Endothelial cell of umbilical vein (primary cell): ENCODE measurements at regions not wholly inside any gene's neighbourhood (a gene's known extent, or its start where the extent isn't known, plus 50 kb on each side); places are given as distances from the start of the nearest gene placed in this dataset.

ENCODE experiments used
- BruUV-seq: library from RNA; stranded (reverse); fragments of 400-500 nt; replicated peaks from 2 replicates; lab custom pipeline; 2021; lab: Mats Ljungman, UMichigan
- CTCF ChIA-PET: fragments of 300-600, 350-600 bp; sonication (Branson Sonifier 250); formaldehyde crosslinking; loops from one replicate; lab custom pipeline; 2021; ENCODE audit warnings: antibody characterized with exemption, inconsistent platforms; lab: Charles Lee
- POLR2A ChIA-PET: fragments of 300-600, 350-600 bp; sonication (Branson Sonifier 250); formaldehyde crosslinking; loops from one replicate; lab custom pipeline; 2021; ENCODE audit warnings: antibody characterized with exemption, inconsistent platforms; lab: Charles Lee
- DNase-seq: peaks from one replicate; pipeline ENCODE4 v3.0.0-alpha.2; 2011; ENCODE audit warnings: low read depth, low spot score
- FAIRE-seq: peaks from 2 replicates; lab custom pipeline; 2011; peaks lifted over from hg19 to GRCh38; lab: Jason Lieb, UNC
- H2AFZ ChIP-seq: 2 replicates; pipeline ENCODE4 v1.6.0; 2012; ENCODE audit warnings: low read depth, low read length, control low read depth, inconsistent platforms
- H3K27ac ChIP-seq: 2 replicates; pipeline ENCODE4 v1.5.1; 2011; ENCODE audit warnings: low read depth, mild to moderate bottlenecking, control low read depth, low read length, moderate library complexity; ENCODE audit not compliant: insufficient read depth
- H3K27me3 ChIP-seq, 2 experiments: 2 replicates each; pipeline versions ENCODE4 v1.6.0 to v1.6.1; 2011; ENCODE audit warnings: low read length in 2 of 2, mixed read lengths in 1 of 2; ENCODE audit not compliant: control insufficient read depth in 2 of 2, insufficient read depth in 2 of 2
- H3K36me3 ChIP-seq, 2 experiments: 2 replicates in 1 of 2; 3 replicates in 1 of 2; pipeline ENCODE4 v1.5.1; 2011; ENCODE audit warnings: low read length in 2 of 2, mild to moderate bottlenecking in 1 of 2, moderate library complexity in 1 of 2; ENCODE audit not compliant: control insufficient read depth in 2 of 2, insufficient read depth in 2 of 2; ENCODE audit errors: extremely low read depth in 1 of 2
- H3K4me1 ChIP-seq: 3 replicates; pipeline ENCODE4 v1.5.1; 2011; ENCODE audit warnings: mild to moderate bottlenecking, low read length; ENCODE audit not compliant: control insufficient read depth, insufficient read depth; ENCODE audit errors: extremely low read depth
- H3K4me2 ChIP-seq: 2 replicates; pipeline ENCODE4 v1.6.1; 2011; ENCODE audit warnings: low read length, control low read depth, mixed read lengths; ENCODE audit not compliant: insufficient read depth
- H3K4me3 ChIP-seq, 3 experiments: fragments of 200-600 bp in 1 of 3; sonication (generic), shearing (Covaris generic) in 1 of 3; replicated peaks in 1 of 3; 2 replicates each; pipeline ENCODE4 v1.5.1; 2011 to 2016; ENCODE audit warnings: control low read depth in 3 of 3, low read length in 3 of 3, mild to moderate bottlenecking in 2 of 3, inconsistent platforms in 1 of 3, low read depth in 1 of 3, moderate library complexity in 1 of 3; ENCODE audit not compliant: insufficient read depth in 1 of 3
- H3K79me2 ChIP-seq: 2 replicates; pipeline ENCODE4 v1.6.0; 2012; ENCODE audit warnings: low read length, inconsistent platforms; ENCODE audit not compliant: control insufficient read depth, insufficient read depth
- H3K9ac ChIP-seq: replicated peaks from 2 replicates; pipeline ENCODE3; 2011; ENCODE audit warnings: low read length, control low read depth; ENCODE audit not compliant: insufficient read depth; ENCODE audit errors: extremely low read depth
- H3K9me1 ChIP-seq: replicated peaks from 3 replicates; pipeline ENCODE4 v1.6.0; 2011; ENCODE audit warnings: mild to moderate bottlenecking, low read length; ENCODE audit not compliant: control insufficient read depth, insufficient read depth; ENCODE audit errors: extremely low read depth
- H3K9me3 ChIP-seq: replicated peaks from 2 replicates; pipeline ENCODE4 v1.5.1; 2012; ENCODE audit warnings: low read length, inconsistent platforms; ENCODE audit not compliant: control insufficient read depth, insufficient read depth
- H4K20me1 ChIP-seq: replicated peaks from 2 replicates; pipeline ENCODE3; 2011; ENCODE audit warnings: mild to moderate bottlenecking, low read length; ENCODE audit not compliant: control insufficient read depth, insufficient read depth; ENCODE audit errors: extremely low read depth
- CTCF ChIP-seq, 2 donors: IDR thresholded peaks; 1 replicate in 1 of 2; 2 replicates in 1 of 2; pipeline ENCODE4 v1.5.1; 2011; ENCODE audit warnings: low read length in 2 of 2, mild to moderate bottlenecking in 2 of 2, moderate library complexity in 2 of 2, control low read depth in 1 of 2, inconsistent platforms in 1 of 2, low read depth in 1 of 2; ENCODE audit not compliant: insufficient read depth in 1 of 2; ENCODE audit errors: extremely low read depth in 1 of 2
- EZH2 ChIP-seq: IDR thresholded peaks from 2 replicates; pipeline ENCODE4 v1.6.1; 2012; ENCODE audit warnings: borderline replicate concordance, low read depth, mild to moderate bottlenecking, moderate library complexity, low read length, inconsistent platforms; ENCODE audit not compliant: severe bottlenecking
- FOS ChIP-seq: IDR thresholded peaks from 2 replicates; pipeline ENCODE4 v1.6.1; 2011; ENCODE audit warnings: mild to moderate bottlenecking, low read length, moderate library complexity, borderline replicate concordance; ENCODE audit not compliant: insufficient read depth
- GATA2 ChIP-seq: IDR thresholded peaks from 2 replicates; pipeline ENCODE4 v1.7.0; 2011; ENCODE audit warnings: low read depth, mild to moderate bottlenecking, moderate library complexity, mixed read lengths, low read length; ENCODE audit not compliant: insufficient read length, insufficient read depth
- JUN ChIP-seq: IDR thresholded peaks from 2 replicates; pipeline ENCODE4 v1.6.1; 2011; ENCODE audit warnings: borderline replicate concordance, low read depth; ENCODE audit not compliant: insufficient read length, insufficient read depth
- MAX ChIP-seq: IDR thresholded peaks from 2 replicates; pipeline ENCODE4 v1.6.1; 2011; ENCODE audit not compliant: insufficient read depth, insufficient read length
- MYC ChIP-seq: IDR thresholded peaks from one replicate; pipeline ENCODE4 v1.6.1; 2011; ENCODE audit warnings: mild to moderate bottlenecking, low read depth, low read length
- POLR2A ChIP-seq: IDR thresholded peaks from 2 replicates; pipeline ENCODE4 v1.6.1; 2012; ENCODE audit warnings: low read depth, mild to moderate bottlenecking, control low read depth, low read length
- POLR2AphosphoS5 ChIP-seq: IDR thresholded peaks from 2 replicates; pipeline ENCODE4 v1.6.1; 2012; ENCODE audit warnings: low read depth, mild to moderate bottlenecking, control low read depth, low read length, moderate library complexity; ENCODE audit not compliant: insufficient read depth
- dilution Hi-C: fragments of 300-500 bp; cut with MboI; formaldehyde crosslinking; loops from one replicate; pipeline ENCODE4 v1.15.0; 2019; ENCODE audit warnings: low sequenced_read_pairs; ENCODE audit not compliant: extremely low pct_ligation_motif_present
- intact Hi-C: fragments of 100-400 bp; cut with micrococcal nuclease; formaldehyde crosslinking; loops from one replicate; pipeline ENCODE4 v1.10.0; 2022

- Histone ChIP-seq H2AFZ (no peak overlapping the region), H3K4me2 (no peak overlapping the region), H3K27ac (no peak overlapping the region), H3K4me1 (no peaks in the 10 kb centered on the region), H3K9ac (no peak overlapping the region), H3K9me3 (peaks cover 2% of the 10 kb centered on the region), H3K27me3 (no peaks in the 10 kb centered on the region), H3K9me1 (no peaks in the 10 kb centered on the region), H4K20me1 (no peaks in the 10 kb centered on the region), H3K79me2 (no peaks in the 10 kb centered on the region), H3K36me3 (no peaks in the 10 kb centered on the region), H3K4me3 (no peak overlapping the region)
- no peak for DNase-seq
- BruUV-seq = no TSS peak
- intact Hi-C loops (no loop called here), dilution Hi-C loops (no loop called here)
- POLR2A ChIA-PET = no interaction called here
- FAIRE-seq = no peak
- TF ChIP-seq FOS = no peak
- TF ChIP-seq MAX = no peak
- TF ChIP-seq POLR2A = no peak
- TF ChIP-seq MYC = no peak
- no peak for TF ChIP-seq JUN
- no peak for TF ChIP-seq GATA2
- no peak for TF ChIP-seq POLR2AphosphoS5
- no peak for TF ChIP-seq CTCF (IDR thresholded peaks at IDR 0.05; ENCODE audit: extremely low read depth in 1 of 2, insufficient read depth in 1 of 2, low read depth in 1 of 2, low read length in 2 of 2)
- TF ChIP-seq EZH2 = no peak
- CTCF ChIA-PET = no interaction called here
These were observed 1237.9 kb downstream of the TECRL start for GRCh38 chr4:63171341-63171740.
